ENCODE measurements at regions not wholly inside any gene's neighbourhood (a gene's known extent, or its start where the extent isn't known, plus 50 kb on each side); places are given as distances from the start of the nearest gene placed in this dataset.

DNA sequence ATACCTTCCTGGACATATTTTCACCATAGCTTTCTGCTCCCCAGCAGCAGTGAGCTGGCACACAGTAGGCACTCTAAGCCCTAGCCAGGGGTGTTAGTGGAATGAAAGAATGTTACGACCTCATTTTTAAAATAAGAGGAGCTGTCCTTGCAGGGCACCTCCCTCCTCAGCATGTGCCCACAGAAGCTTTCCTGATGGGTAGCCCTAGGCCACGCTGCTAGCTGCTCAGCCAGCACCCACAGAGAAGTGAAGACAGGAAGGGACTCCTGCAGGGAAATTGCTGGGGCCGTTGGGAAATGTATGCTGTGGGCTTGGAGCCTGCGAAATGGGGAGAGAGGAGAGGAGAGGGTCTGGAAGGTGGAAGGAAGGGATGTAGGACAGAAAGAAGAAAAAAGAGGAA is 87.3 kb upstream of the ANKRD34C start (continued):
- TF ChIP-seq CTCF (conservative IDR thresholded peaks at IDR 0.05; ENCODE audit: low read depth in 2 of 2) (no peak), CREB1 (CRISPR knock-in tag; IDR thresholded peaks at IDR 0.05; ENCODE audit: low read depth) (no peak)

GRCh38 chr15:79194386-79194785 is 88.1 kb upstream of the ANKRD34C start:
- DNase-seq (ENCODE audit: low spot score) (no peak), ATAC-seq (no peak)
- Histone ChIP-seq H4K20me1 (replicated peaks; ENCODE audit: insufficient read depth) (no peaks in the 10 kb centered on the region), H3K79me2 (replicated peaks; ENCODE audit: insufficient read depth) (no peaks in the 10 kb centered on the region), H3F3A (replicated peaks; ENCODE audit: low read depth) (no peaks in the 10 kb centered on the region), H3K27ac (ENCODE audit: low read depth) (no peak overlapping the region), H3K4me3 (no peak overlapping the region), H3K4me1 (ENCODE audit: insufficient read depth) (peaks cover 15% of the 10 kb centered on the region), H3K27me3 (ENCODE audit: insufficient read depth) (no peaks in the 10 kb centered on the region), H2AFZ (no peak overlapping the region), H3K4me2 (no peak overlapping the region), H3K9me2 (ENCODE audit: insufficient read depth) (peaks cover 10% of the 10 kb centered on the region; the same call in 1 of the 2 replicates), H3K36me3 (ENCODE audit: insufficient read depth) (no peaks in the 10 kb centered on the region)
- no peaks in the 10 kb centered on the region for H3K9me3 Mint-ChIP-seq
- TF ChIP-seq NANOG (IDR thresholded peaks at IDR 0.05; ENCODE audit: borderline replicate concordance), result no peak
- TF ChIP-seq ZNF114 (CRISPR knock-in tag; IDR thresholded peaks at IDR 0.05), result no peak
- no peak for TF ChIP-seq JUNB (IDR thresholded peaks at IDR 0.05; ENCODE audit: unreplicated experiment)
- no peak for TF ChIP-seq ZNF331 (CRISPR knock-in tag; IDR thresholded peaks at IDR 0.05; ENCODE audit: low read depth)
- TF ChIP-seq CTCF (conservative IDR thresholded peaks at IDR 0.05; ENCODE audit: low read depth in 2 of 2), result no peak
- TF ChIP-seq CREB1 (CRISPR knock-in tag; IDR thresholded peaks at IDR 0.05; ENCODE audit: low read depth), result no peak
- TF ChIP-seq STAT1 (IDR thresholded peaks at IDR 0.05; ENCODE audit: unreplicated experiment), result no peak
- TF ChIP-seq EZH2phosphoT487 (IDR thresholded peaks at IDR 0.05; ENCODE audit: unreplicated experiment), result no peak
- TF ChIP-seq EZH2 (IDR thresholded peaks at IDR 0.05; ENCODE audit: low read depth, unreplicated experiment), result no peak
- no peaks in the 10 kb centered on the region for H3K36me3 Mint-ChIP-seq (ENCODE audit: low read depth)
- no peak overlapping the region for H3K4me3 Mint-ChIP-seq
- peaks cover 29% of the 10 kb centered on the region for H3K4me1 Mint-ChIP-seq
- H3K27ac Mint-ChIP-seq, result no peak overlapping the region
- peaks cover 10% of the 10 kb centered on the region for H3K27me3 Mint-ChIP-seq (ENCODE audit: insufficient read depth, low read depth, poor library complexity)

DNA sequence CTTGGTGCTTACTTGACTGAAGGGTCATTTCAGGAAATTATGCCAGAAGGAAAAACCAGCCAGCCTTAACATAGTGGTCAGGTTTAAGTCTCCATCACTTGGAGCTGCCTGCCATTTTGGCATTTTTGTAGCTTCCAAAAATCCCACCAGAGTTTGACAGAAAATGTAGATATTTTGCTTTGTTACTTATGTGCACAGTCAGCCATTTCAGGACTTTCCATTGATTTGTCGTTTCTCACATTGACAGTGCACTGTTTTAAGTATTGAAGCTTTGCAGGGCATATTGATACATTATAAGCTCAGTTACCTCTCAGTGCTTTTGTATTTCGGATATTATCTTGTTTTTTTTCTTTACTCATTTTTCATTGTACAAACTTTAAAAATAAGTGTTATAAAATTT is 89.0 kb upstream of the ANKRD34C start:
- no peak for ATAC-seq
- Histone ChIP-seq H3K4me3 (no peak overlapping the region), H4K20me1 (replicated peaks; ENCODE audit: insufficient read depth) (no peaks in the 10 kb centered on the region), H3K27ac (ENCODE audit: low read depth) (no peak overlapping the region), H3K79me2 (replicated peaks; ENCODE audit: insufficient read depth) (no peaks in the 10 kb centered on the region), H3F3A (replicated peaks; ENCODE audit: low read depth) (no peaks in the 10 kb centered on the region), H2AFZ (no peak overlapping the region), H3K4me1 (ENCODE audit: insufficient read depth) (peaks cover 15% of the 10 kb centered on the region), H3K4me2 (no peak overlapping the region), H3K9me2 (ENCODE audit: insufficient read depth) (peaks cover 14% of the 10 kb centered on the region; the same call in 1 of the 2 replicates), H3K27me3 (ENCODE audit: insufficient read depth) (no peaks in the 10 kb centered on the region), H3K36me3 (ENCODE audit: insufficient read depth) (no peaks in the 10 kb centered on the region)
- no peak for DNase-seq (ENCODE audit: low spot score)
- Mint-ChIP-seq H3K9me3 (no peaks in the 10 kb centered on the region), H3K27me3 (ENCODE audit: insufficient read depth, low read depth, poor library complexity) (peaks cover 10% of the 10 kb centered on the region), H3K4me3 (no peak overlapping the region), H3K4me1 (peaks cover 29% of the 10 kb centered on the region), H3K36me3 (ENCODE audit: low read depth) (no peaks in the 10 kb centered on the region), H3K27ac (no peak overlapping the region)
- TF ChIP-seq CREB1 (CRISPR knock-in tag; IDR thresholded peaks at IDR 0.05; ENCODE audit: low read depth) (no peak), NANOG (IDR thresholded peaks at IDR 0.05; ENCODE audit: borderline replicate concordance) (no peak), CTCF (conservative IDR thresholded peaks at IDR 0.05; ENCODE audit: low read depth in 2 of 2) (no peak)
